Adrenal gland (tissue), 5 donors: ENCODE measurements at regions not wholly inside any gene's neighbourhood (a gene's known extent, or its start where the extent isn't known, plus 50 kb on each side); places are given as distances from the start of the nearest gene placed in this dataset.

Experiments used
- POLR2A ChIP-seq, 2 donors: fragments of 450-650 bp; IDR thresholded peaks; one replicate each; pipeline ENCODE4 v1.6.1; 2017; ENCODE audit warnings: antibody characterized with exemption in 2 of 2, mild to moderate bottlenecking in 2 of 2, moderate library complexity in 1 of 2
- TF ChIP-seq, protein P1 (sequence below), 6 experiments: fragments of 450-650 bp in 4 of 6; fragments of 200-600 bp in 2 of 6; sonication (generic) in 1 of 6; IDR thresholded peaks; 1 replicate in 5 of 6; 2 replicates in 1 of 6; pipeline versions ENCODE4 v1.5.1 to v1.8.0; 2016 to 2021; ENCODE audit warnings: antibody characterized with exemption in 6 of 6, mild to moderate bottlenecking in 2 of 6, moderate library complexity in 1 of 6
- donor health status: DM: no; HTN: no; CAD: no.

GRCh38 chr11:27868709-27869108 lies 168.5 kb upstream of the BDNF start:
- TF ChIP-seq, protein P1, sequence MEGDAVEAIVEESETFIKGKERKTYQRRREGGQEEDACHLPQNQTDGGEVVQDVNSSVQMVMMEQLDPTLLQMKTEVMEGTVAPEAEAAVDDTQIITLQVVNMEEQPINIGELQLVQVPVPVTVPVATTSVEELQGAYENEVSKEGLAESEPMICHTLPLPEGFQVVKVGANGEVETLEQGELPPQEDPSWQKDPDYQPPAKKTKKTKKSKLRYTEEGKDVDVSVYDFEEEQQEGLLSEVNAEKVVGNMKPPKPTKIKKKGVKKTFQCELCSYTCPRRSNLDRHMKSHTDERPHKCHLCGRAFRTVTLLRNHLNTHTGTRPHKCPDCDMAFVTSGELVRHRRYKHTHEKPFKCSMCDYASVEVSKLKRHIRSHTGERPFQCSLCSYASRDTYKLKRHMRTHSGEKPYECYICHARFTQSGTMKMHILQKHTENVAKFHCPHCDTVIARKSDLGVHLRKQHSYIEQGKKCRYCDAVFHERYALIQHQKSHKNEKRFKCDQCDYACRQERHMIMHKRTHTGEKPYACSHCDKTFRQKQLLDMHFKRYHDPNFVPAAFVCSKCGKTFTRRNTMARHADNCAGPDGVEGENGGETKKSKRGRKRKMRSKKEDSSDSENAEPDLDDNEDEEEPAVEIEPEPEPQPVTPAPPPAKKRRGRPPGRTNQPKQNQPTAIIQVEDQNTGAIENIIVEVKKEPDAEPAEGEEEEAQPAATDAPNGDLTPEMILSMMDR (IDR thresholded peaks at IDR 0.05): no peak
- no peak for TF ChIP-seq POLR2A (IDR thresholded peaks at IDR 0.05)
